HG03103 (cell line): ENCODE measurements at regions not wholly inside any gene's neighbourhood (a gene's known extent, or its start where the extent isn't known, plus 50 kb on each side); places are given as distances from the start of the nearest gene placed in this dataset.
"Not testable (repeated sequence)": the region's sequence is repeated elsewhere in the genome, so short reads cannot be mapped to it uniquely, and the experiment has no call there.

Experiments used
- ATAC-seq: cut with Tn5 transposase; IDR thresholded peaks from one replicate; pipeline ENCODE4 v1.9.1; 2021; ENCODE audit warnings: low read depth; ENCODE audit not compliant: unreplicated experiment

DNA sequence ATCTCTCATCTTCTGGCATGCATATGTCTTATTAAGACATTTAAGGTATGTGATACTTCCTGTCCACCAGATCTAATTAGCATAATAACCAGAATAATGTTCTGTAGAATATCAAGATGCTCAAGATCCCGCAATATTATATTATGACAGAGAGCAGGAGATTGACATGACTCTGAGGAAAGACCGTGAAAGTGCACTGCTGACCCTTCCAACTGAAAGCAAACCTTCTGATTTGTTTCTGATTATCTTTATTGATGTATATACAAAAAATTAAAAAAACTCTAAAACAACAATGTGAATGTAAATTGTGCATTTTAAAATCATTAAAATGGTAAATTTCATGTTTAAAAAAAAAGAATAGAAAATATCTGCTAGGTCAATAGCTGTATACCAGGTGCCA lies 184.4 kb upstream of the TMEM45B start:
- ATAC-seq = no peak

DNA sequence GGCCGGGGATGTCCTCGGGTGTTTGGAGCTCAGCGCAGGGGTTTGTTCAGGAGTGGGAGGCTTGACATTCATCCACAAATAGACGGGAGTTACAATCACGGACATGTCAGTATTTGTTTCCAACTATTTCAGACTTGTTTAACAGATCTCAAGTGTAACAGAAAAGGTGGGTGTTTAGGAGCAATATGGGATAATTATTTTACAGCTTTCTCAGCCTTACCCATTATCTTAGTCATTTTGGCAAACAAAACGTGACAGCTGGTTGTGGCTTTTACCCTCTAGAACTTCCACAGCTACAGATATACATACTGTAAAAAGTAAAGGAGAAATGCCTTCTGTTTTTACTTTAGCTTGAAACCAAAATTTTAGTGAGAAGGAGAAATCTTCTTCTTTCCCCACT lies 178.7 kb upstream of the TMEM45B start:
- no peak for ATAC-seq

DNA sequence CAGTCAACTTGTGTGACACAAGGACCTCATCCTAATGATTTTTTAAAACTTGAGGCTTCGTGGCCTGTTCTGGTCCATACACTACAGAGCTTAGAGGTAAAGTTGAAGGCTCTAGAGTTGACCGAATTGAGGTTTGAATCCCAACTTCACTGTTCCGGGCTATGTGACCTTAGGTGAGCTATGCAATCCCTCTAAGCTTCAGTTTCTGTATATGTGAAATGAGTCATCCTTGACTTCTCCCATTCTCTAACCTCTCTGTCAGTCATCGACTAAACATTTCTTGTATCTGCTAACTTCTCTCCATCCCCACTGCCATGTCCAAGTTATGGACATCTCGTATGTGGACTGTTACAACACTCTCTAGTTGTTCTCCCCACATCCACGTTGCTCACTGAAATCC lies 178.2 kb upstream of the TMEM45B start:
- no peak for ATAC-seq

DNA sequence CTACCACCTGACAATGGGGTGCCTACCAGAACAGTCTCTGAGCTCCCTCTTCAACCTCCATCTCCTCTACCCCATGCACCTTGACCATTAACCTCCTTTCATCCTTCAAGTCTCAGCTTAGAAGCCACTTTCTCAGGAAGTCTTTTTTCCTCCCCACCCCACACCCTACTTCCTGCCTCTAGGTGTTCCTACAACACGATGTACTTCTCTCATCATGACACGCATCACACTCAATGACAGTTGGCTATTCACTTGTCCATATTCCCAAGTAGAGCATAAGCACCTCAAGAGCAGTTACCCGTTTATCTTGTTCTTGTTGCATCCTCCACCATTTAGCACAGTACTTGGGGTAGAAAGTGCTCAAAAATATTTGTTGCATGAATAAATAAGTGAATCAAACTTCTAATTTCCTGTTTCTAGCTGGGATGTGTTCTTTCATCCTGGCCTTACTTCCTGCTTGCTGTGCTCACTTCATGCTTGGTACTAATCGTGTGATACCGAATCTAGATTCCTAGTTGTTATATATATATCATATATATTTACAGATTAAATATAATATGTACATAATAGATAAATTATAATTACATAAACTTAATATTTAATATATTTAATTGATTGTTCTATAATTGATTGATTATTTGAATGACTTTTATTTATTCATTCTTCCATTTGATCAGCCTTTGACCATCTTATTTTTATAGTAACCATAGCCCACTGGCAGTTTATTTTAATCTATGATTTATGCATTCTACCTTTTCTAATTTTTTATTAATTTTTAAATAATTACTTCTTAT lies 177.5 kb upstream of the TMEM45B start:
- ATAC-seq = no peak

DNA sequence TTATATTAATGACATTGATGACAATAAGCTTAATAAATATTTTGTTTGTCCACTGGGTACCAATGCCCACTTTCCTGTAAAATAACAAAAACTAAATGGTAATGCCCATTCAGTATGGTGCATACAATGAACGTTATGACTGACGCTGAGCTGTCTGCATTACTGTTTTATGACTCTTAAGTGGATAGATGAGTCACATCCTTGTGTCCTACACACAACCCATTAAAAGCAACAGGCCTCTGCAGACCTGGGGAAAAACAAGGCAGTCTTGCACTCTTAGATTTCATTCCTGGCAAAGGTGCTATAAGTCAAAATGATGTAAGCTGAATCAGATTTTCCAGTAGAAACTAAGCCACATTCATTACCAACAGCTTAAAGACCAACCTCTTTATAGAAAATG lies 176.3 kb upstream of the TMEM45B start:
- no peak for ATAC-seq

DNA sequence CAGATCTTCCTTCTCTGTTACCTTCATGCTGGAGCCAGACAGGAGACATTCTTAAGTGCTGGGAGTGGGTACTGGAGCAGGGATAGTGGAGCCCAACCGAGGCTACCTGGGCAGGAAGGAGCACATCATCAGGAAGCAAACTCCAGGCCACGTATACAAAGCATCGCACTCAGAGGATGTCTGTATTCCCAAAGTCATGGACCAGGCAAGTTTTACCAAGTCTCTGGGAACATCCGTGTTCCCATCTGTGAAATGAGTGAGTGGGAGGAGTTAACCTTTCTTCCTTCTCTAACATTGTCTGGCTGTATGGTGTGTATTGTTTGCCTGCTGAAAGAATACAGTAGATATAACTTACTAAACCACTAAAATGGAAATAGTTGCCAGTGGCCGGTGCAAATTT lies 175.0 kb upstream of the TMEM45B start:
- ATAC-seq = no peak

DNA sequence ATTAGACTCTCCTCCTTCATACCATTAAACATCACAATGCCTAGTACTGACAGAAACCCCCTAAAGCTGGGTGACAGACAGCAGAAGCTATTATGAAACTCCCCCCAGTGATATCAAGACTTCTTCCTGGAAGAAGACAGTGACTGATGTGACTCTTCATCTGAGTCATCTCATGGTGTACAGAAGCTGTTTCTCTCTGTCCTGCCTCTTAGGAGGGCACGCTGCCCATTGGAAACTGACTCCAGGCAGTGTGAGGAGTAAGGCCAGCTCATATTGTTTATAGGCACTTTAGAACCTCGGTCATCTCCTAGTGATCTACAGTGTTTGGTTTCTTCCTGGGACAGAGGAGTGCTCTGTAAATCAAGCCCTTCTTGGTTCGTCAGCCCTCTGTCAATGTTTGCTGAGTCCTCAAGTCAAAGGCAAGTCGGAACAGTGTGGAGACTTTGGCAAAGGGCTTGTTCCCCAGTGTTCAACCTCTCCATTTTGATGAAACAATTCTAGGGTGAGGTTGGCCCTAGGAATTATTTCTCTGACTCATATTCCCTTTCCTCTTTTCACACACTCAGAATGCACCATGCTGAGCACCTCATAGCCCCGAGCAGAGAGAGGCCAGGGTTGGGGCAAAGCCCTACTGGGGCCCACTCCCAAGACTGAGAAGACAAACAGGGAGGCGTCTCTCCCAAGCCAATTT lies 172.5 kb upstream of the TMEM45B start:
- ATAC-seq = no peak

DNA sequence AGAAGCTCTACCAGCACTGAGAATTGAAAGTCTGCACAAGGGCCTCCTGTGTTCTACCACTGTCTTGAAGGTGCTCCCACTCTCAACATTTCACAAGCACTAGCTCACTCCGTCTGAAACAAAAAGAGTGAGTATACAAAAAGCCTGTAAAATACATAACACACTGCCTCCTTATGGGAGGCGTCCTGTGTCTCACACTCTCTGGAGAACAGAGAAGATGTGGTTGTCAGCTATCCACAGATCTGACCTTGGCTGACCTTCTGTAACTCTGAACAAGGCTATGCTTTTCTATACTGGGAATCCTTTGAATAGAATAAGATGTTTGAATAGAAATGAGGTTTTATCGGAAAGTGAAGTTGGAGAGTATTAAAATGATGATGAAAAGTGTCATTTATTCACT lies 171.3 kb upstream of the TMEM45B start:
- ATAC-seq = no peak

DNA sequence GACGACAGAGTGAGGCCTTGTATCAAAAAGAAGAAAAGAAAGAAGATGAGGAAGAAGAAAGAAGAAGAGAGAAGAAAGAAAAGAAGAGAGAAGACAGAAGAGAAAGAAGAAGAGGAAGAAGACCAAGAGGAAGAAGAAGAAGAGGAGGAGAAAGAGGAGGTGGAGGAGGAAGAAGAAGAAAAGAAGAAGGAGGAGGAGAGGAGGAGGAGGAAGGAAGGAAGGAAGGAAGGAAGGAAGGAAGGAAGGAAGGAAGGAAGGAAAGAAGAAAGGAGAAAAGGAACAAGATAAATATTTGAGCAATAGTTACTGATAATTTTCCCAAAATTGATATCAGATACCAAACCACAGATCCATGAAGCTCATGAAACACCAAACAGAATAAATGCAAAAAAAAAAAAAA lies 169.7 kb upstream of the TMEM45B start:
- no peak for ATAC-seq

DNA sequence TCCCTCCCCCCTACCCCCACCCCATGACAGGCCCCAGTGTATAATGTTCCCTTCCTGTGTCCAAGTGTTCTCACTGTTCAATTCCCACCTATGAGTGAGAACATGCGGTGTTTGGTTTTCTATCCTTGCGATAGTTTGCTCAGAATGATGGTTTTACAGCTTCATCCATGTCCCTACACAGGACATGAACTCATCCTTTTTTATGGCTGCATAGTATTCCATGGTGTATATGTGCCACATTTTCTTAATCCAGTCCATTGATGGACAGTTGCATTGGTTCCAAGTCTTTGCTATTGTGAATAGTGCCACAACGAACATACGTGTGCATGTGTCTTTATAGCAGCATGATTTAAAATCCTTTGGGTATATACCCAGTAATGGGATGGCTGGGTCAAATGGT lies 165.6 kb upstream of the TMEM45B start:
- ATAC-seq = not testable (repeated sequence)

DNA sequence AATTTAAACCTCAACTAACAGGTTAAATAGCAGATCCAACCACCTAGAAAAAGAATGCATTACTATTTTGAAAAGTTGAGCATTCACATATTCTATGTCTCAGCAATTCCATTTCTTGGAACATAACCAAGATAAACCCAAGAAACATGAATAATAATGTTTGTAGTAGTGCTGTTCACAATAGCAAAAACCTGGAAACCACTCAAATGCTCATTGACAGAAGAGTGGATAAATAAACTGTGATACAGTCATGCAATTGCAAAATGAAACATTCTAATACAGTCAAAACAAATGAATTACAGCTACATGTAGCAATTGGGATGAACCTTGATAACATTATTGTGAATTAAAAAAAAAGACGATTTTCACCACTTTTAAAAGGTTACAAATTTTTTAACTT lies 162.8 kb upstream of the TMEM45B start:
- no peak for ATAC-seq

DNA sequence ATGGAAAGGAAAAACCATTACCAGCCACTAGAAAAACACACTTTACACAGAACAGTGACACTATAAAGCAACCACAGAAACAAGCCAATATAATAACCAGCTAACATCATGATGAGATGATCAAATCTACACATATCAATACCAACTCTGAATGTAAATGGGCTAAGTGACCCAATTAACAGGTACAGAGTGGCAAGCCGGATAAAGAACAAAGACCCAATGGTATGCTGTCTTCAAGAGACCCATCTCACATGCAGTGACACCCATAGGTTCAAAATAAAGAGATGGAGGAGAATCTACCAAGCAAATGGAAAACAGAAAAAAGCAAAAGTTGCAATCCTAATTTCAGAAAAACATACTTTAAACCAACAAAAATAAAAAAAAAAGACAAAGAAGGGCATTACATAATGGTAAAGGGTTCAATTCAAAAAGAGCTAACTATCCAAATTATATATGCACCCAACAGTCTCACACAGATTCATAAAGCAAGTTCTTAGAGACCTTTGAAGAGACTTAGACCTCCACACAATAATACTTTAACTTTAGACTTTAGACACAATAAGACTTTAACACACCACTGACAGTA lies 160.3 kb upstream of the TMEM45B start:
- ATAC-seq = no peak

DNA sequence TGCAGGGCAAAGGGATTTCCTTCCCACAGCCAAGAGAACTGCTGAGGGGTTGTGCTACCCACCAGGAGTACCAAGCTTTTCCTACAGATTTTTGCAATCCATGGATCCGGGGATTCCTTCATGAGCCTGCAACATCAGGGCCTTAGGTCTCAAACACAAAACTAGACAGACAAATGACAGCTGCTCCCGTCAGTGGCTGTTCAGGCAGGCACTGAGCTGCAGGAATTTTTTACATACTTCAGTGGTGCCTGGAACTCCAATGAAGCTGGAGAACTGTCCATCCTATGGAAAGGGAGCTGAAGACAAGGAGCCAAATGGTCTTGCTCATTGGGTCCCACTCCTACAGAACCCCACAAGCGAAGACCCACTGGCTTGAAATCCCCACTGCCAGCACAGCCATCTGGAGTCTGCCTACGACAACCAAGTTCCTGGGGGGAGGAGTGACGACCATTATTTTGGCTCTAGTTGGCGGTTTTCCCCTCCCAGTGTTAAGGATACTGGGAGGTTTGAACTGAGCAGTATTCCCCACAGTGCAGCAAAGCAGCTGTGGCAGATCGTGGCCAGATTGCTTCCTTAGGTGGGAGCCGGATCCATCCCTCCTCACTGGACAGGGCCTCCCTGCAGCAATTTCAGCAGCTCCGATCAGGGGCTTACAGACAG lies 157.7 kb upstream of the TMEM45B start:
- ATAC-seq = no peak

DNA sequence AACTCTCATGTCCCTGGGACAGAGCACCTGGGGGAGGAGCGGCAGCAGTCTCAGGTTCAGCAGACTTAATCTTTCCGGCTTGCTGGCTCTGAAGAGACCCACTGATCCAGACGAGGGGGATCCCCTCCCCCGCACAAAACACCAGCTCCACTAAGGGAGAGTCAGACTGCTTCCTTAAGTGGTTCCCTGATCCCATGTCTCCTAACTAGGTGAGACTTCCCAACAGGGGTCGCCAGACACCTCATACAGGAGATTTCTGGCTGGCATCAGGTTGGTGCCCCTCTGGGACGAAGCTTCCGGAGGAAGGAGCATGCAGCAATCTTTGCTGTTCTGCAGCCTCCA lies 157.2 kb upstream of the TMEM45B start:
- ATAC-seq = no peak

DNA sequence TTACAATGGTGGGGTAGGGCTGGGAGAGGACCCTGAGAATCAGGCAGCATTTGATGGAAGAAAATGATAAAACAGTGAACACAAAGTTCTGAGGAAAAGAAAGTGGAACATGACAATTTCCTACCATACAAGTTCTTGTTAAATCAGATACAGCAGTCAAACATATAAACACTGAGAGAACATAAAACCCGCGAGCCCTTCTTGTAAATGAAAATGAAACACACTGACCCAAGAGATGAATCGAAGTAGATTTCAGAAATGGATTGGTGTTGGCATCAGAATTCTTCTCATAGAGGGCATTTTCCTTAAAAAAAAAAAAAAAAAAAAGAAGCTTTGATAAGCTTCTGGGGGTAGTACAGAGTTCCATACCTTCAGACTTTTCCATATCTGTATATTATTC lies 134.7 kb upstream of the TMEM45B start:
- ATAC-seq = no peak

DNA sequence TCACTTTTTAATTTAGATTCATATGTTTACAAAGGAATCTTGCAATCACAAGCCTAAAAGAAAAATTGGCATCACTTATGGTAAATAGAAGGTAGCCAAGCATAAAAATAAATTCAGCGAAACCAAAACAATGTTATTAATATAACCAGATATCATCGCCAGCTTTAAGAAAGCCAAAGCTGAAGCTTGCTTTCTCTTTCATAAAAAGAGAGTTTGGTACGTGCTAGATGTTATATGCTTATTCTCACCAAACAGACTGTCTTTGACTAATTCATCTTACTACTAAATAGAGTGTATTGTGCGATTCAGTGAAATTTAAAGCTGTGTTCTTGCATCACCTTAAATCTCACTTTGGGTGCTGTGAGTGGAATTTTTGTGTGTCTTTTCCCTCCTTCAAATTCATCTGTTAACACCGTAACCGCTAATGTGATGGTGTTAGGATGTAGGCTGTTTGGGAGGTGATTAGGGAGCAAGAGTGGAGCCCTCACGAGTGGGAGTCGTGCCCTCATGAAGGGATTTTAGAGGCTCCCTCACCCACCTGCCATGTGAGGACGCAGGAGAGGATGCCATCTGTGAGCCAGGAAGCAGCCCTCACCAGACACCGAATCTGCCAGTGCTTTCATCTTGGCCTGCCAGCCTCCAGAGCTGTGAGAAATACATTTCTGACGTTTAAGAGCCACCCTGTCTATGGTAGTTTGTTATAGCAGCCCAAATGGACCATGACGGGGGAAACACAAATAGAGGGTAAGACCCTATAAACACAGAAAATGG lies 134.1 kb upstream of the TMEM45B start:
- ATAC-seq = no peak

DNA sequence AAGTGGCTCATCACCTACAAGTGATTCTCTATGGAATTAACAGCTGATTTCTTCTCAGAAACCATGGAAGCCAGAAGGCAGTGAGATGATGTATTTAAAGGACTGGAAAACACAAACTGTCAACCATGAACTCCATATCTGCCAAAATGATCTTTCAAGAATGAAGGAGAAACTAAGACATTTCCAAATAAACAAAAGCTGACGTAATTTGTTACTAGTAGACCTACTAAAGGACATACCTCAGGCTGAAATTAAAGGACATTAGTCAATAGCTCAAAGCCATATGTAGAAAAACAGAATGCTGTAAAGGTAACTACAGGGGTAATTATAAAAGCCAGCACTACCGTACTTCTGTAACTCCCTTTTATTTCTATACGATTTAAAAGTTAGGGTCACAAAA lies 129.4 kb upstream of the TMEM45B start:
- no peak for ATAC-seq

DNA sequence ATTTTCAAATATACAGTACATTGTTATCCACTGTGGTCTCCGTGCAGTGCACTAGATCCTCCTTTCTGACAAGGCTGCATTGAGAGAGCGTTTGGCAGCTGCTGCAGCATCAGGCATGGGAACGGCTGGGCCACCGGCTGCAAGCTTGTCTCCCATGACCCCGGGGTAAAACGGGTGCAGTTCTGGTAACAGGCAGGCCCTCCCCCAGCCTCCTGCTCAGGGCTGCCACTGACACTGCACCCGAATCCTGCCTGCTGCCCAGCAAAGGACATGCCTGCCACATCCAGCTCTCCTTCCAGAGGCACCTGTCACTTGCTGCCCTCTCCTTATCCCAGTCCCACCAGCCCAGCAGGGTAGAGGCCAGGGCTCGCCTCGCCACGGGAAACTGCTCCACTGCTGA lies 124.5 kb upstream of the TMEM45B start:
- ATAC-seq = no peak

DNA sequence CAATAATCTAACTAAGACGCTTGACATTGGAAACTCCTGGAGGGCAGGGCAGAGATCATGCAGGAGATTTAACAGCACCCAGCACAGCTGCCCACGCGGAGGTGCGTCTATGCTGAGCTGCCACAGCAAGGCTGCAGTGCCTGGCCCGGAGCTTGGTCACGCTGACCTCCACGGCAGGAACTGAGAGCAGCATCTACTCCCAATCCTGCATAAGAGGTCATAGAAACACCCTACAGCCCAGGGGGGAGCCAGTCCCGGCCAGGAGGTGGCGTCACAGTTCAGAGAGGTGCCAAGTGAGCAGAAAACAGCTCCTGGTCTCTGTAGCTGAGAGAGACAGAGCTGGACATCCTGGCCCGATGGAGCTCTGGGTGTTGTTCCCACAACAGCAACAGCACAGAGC lies 121.1 kb upstream of the TMEM45B start:
- no peak for ATAC-seq

DNA sequence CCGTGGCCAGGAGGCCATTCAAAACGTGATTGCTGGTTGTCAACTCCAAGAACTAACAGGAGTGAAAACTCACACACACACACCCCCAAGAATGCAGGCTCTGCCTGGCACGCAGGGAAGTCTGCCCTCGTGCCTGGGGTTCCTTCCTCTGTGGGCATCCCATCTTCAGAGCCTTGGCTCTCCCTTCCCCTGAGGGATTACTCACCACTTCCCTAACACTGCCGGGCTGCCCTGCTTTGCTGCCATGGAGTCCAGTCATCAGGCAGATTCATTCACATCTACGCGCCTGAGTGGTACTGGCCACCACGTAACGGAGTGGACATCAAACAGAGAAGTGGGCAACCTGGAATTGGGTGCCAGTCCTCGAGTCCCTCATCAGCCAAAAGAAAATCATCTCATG lies 120.7 kb upstream of the TMEM45B start:
- ATAC-seq = no peak
